Sciatic nerve (tissue), 2 donors: ENCODE measurements at regions not wholly inside any gene's neighbourhood (a gene's known extent, or its start where the extent isn't known, plus 50 kb on each side); places are given as distances from the start of the nearest gene placed in this dataset.

Experiments used
- ATAC-seq: fragments of 200-7000 bp; cut with Tn5 transposase; one replicate; pipeline ENCODE4 v1.9.1; 2020; ENCODE audit warnings: mild to moderate bottlenecking, moderate library complexity
- DNase-seq: peaks from one replicate; pipeline ENCODE4 v3.0.0-alpha.2; 2020; ENCODE audit warnings: low spot score
- intact Hi-C: fragments of 100-400 bp; cut with DNase I; formaldehyde crosslinking; loops from one replicate; pipeline ENCODE4 v1.14.2; 2022
- donor health status: DM: no; HTN: no; CAD: no.
- donor health status: DM: no; HTN: no; CAD: no.

GRCh38 chr10:90407851-90408250, 450.0 kb downstream of the HTR7 start:
- DNase-seq = no peak
- intact Hi-C loops = no loop called here
- no peak for ATAC-seq

- DNase-seq (no peak), ATAC-seq (no peak)
- intact Hi-C loops = no loop called here
Observed at GRCh38 chr10:90412582-90412981, 445.3 kb downstream of the HTR7 start.

DNA sequence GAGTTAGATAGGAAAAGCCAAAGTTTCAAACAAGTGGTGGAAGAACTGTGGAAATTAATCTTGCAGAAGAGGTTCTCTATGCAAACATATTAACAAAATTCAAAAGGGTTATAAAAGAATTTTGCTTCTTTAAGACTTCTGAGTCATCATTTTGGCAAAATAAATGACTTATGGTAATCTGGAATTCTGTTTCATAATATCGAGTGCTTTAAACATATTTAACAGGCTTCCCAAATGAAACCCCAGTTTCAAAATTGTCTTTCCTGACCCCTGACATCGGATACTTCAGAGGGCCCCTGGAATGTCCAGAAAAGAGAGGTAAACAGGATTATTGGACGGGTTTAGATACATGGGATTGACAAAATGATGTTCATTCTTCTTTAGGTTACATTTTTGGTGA, 444.6 kb downstream of the HTR7 start:
- intact Hi-C loops = no loop called here
- ATAC-seq = no peak
- DNase-seq = no peak

GRCh38 chr10:90414926-90415325, 442.9 kb downstream of the HTR7 start:
- intact Hi-C loops = no loop called here
- no peak for ATAC-seq
- no peak for DNase-seq

DNA sequence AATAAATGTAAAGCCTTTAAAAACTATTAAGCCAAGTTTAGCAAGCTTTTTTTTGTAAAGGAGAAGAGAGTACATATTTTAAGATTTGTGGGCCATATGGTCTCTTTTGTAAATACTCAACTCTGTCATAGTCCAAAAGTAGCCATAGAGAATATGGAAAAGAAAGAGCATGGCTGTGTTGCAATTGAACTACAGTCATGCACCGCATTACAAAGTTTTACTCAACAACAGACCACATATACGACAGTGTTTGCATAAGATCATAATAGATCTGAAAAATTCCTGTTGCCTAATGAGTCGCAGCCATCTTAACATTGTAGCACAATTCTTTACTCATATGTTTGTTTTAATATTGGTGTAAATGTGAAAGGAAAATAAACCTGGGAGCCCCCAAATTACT, 440.8 kb downstream of the HTR7 start:
- ATAC-seq = no peak
- no peak for DNase-seq
- intact Hi-C loops = no loop called here

DNA sequence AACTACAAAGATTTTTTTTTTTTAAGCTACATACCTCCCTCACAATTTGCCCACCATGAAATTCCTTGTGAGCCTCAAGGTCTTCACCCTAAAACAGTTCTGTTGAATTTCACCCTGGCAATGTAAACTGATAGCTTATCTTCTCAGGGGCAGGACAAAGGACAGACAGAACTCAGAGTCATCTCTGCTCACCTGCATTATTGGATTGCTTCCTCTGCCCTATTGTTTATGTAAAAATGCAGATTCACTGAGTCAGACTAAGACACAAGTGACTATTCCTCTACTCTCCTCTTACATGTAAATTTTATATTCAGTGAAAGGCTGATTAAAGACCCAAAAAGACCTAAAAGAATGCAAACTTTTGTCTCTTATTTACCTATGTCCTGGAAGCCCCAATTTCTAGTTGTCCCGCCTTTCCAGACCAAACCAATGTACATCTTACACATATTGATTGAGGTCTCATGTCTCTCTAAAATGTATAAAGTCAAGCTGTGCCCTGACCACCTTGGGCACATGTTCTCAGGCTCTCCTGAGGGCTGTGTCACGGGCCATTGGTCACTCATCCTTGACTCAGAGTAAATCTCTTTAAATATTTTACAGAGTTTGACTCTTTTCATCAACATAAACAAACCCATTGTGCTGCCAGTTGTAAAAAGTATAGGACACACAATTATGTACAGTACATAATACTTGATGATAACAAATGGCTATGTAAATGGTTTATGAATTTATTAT, 440.2 kb downstream of the HTR7 start:
- intact Hi-C loops = no loop called here
- no peak for ATAC-seq
- DNase-seq = no peak

GRCh38 chr10:90418869-90419652, 438.8 kb downstream of the HTR7 start:
- ATAC-seq (no peak), DNase-seq (no peak)
- intact Hi-C loops = no loop called here

DNA sequence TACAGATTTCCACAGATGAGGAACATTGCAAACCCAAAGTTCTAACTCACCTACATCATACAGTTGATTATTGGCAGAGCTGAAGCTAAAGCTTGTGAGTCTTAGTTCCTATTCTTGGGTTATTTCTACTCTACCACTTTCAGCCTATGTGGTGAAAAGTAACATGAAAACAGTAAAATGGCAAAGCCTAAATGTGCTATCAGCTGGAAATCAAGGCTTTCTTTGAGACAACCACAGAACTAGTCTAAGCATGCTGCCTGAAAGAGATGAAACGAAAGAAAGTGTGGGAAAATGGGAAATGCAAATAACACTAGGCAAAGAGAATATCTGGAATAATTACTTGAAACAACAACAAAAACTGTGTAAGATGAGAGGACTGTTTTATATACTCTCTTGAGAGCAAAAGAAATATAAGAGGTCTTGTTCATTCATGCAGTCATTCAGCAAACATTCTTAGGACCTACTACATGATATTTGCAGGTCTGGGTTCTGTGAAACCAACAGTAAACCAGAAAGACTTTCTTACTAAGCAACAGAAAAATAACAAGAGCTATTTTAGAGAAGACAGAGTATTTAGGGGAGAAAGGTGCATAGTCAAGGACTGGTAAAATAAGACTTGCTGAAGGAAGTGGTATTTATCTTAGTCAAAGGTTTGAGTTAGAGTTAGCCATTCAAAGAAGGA, 437.1 kb downstream of the HTR7 start:
- ATAC-seq (no peak), DNase-seq (no peak)
- intact Hi-C loops = no loop called here

GRCh38 chr10:90421874-90422273, 436.0 kb downstream of the HTR7 start:
- intact Hi-C loops = no loop called here
- DNase-seq (no peak), ATAC-seq (no peak)

- no peak for DNase-seq
- ATAC-seq = no peak
- intact Hi-C loops = no loop called here
Observed at GRCh38 chr10:90424730-90425129, 433.1 kb downstream of the HTR7 start.

DNA sequence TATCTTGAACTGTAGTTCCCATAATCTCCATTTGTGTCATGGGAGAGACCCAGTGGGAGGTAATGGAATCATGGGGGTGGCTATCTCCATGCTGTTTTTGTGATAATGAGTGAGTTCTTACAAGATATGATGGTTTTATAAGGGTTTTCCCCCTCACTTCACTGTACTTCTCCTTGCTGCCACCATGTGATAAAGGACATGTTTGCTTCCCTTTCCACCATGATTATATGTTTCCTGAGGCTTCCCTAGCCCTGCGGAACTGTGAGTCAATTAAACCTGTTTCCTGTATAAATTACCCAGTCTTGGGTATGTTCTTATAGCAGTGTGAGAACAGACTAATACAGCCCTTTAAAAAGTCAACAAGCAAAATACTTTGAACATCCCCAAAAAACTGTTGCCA, 427.7 kb downstream of the HTR7 start:
- DNase-seq (no peak), ATAC-seq (no peak)
- intact Hi-C loops = no loop called here

DNA sequence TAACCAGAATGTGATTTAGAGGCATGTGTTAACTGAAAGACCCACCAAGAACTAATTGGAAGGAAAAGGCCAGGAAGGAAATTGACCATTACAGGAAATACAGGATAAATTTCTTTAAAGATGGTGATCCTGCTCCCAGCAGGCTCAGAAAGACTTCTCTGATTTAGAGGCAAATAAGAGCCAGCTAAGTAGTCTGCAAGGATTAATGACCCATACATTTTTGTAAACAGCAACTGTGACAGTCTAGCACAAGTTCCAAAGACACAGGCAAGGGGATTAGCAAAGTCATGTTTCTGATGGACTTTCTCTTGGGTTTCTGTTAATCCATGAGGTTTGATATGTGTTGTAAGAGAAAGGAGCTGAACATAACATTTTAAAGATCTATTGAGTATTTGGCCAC, 425.0 kb downstream of the HTR7 start:
- intact Hi-C loops = no loop called here
- no peak for ATAC-seq
- DNase-seq = no peak

- DNase-seq (no peak), ATAC-seq (no peak)
- intact Hi-C loops = no loop called here
Observed at GRCh38 chr10:90435296-90435695, 422.5 kb downstream of the HTR7 start.

DNA sequence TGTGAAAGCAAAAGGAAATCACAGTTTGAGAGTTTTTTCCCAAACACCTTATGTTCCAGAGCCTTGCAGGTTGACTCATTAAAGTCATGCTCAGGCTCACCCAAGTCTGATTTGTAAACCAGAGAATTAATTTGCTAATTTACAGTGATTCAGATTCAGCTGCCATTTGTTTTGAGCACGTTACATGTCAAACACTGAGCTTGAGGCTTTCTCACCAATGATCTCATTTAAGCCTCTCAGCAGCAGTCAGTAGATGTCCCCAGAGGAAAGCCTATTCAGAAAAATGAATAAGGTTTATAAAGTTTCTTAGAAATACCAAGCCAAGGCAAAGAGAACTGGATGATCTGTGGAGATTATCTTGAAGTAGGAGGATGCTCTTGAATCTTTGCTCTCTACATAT, 420.4 kb downstream of the HTR7 start:
- intact Hi-C loops = no loop called here
- DNase-seq (no peak), ATAC-seq (no peak)

DNA sequence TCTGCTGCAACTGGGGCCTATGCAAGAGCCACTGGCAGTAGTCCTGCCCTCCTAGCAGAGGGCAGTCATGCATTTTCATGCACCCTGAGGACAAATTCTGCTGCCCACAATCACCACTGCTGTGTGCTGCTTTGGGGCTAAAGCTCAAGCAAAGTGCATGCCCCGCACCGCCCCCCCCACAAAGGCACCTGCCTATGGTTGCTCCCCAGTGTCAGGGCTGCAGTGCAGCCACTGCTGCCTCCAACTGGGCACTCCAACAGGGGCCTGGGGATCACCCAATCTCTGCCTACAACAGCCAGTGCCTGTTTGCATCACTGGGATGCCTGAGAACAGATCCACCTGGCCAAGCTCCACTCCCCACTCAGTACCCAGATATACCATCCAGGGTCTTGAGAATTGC, 417.0 kb downstream of the HTR7 start:
- DNase-seq = no peak
- intact Hi-C loops = no loop called here
- no peak for ATAC-seq

GRCh38 chr10:90443342-90443741, 414.5 kb downstream of the HTR7 start:
- ATAC-seq (no peak), DNase-seq (no peak)
- intact Hi-C loops = no loop called here

DNA sequence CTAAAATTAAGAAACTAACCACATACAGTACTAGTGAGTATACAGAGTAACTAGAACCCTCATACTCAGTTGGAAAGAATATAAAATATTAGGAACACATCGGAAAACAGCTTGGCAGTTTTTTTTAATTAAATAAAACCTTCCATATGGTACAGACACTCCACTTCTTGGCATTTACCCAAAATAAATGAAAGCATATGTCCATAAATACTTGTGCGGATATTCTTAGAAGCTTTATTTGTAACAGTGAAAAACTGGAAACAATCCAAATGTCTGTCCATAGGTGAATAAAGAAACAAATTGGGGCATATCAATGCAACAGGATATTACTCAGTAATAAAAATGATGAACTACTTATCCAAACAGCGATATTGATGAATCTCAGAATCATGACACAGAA, 410.0 kb downstream of the HTR7 start:
- intact Hi-C loops = no loop called here
- no peak for DNase-seq

GRCh38 chr10:90450797-90451196, 407.0 kb downstream of the HTR7 start:
- no peak for DNase-seq
- intact Hi-C loops = no loop called here
- ATAC-seq = no peak

More for the DNA sequence above, 410.0 kb downstream of the HTR7 start:
- no peak for ATAC-seq

DNA sequence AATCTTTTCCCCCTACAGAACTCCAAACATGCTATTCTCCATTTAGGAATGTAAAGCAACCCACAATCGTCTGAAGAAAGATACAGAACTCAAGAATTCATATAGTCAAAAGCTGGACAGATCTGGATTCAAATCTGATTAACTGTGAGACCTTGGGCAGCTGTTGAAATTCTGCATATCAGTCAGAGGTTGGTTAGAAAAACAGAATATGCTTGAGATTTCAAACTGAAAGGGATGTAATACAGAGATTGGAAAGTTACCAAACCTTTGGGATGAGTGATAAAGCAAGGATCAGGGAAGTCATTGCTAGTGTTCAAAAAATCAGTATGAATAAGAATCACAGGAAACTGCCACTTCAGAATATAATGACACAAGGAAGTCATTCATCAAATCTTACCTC, 406.6 kb downstream of the HTR7 start:
- intact Hi-C loops = no loop called here
- ATAC-seq = no peak
- DNase-seq = no peak

DNA sequence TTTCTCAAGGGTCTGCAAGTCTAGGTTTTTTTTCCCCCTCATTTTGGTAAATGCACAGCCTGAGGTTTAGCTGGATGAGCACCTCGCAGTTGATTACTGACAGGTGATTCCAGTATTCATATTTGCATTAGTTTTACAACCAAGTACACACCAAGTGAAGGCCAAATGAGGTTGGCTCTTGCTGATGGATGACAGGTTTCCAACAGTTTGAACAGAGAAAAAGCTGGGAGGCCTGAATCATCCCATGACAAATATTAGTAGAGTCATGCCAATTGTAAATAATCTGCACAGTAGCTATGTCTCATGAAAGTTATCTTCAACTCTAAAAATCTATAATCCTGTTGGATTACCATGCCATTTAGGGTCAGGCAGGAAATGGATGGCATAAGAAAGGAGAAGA, 399.8 kb downstream of the HTR7 start:
- intact Hi-C loops = no loop called here
- DNase-seq (no peak), ATAC-seq (no peak)
